NCI-H2171 (cell line): ENCODE measurements at regions not wholly inside any gene's neighbourhood (a gene's known extent, or its start where the extent isn't known, plus 50 kb on each side); places are given as distances from the start of the nearest gene placed in this dataset.
"Not testable (repeated sequence)": the region's sequence is repeated elsewhere in the genome, so short reads cannot be mapped to it uniquely, and the experiment has no call there.

Experiments used
- DNase-seq: peaks from one replicate; lab custom pipeline; 2025; lab: John Stamatoyannopoulos, UW

- DNase-seq = no peak
Observed at GRCh38 chr12:105481392-105482300, 151.2 kb downstream of the C12orf75 start.

- DNase-seq = no peak
Observed at GRCh38 chr12:105482951-105483350, 152.5 kb downstream of the C12orf75 start.

- DNase-seq = no peak
Observed at GRCh38 chr12:105483691-105484090, 153.2 kb downstream of the C12orf75 start.

- DNase-seq = no peak
Observed at GRCh38 chr12:105485321-105485910, 154.9 kb downstream of the C12orf75 start.

- no peak for DNase-seq
Observed at GRCh38 chr12:105485921-105486320, 155.4 kb downstream of the C12orf75 start.

GRCh38 chr12:105487963-105488362 lies 157.5 kb downstream of the C12orf75 start:
- no peak for DNase-seq

GRCh38 chr12:105492591-105493545 lies 162.4 kb downstream of the C12orf75 start:
- DNase-seq = no peak

- DNase-seq = no peak
Observed at GRCh38 chr12:105499205-105499604, 168.7 kb downstream of the C12orf75 start.

- not testable (repeated sequence) for DNase-seq
Observed at GRCh38 chr12:105500676-105501075, 170.2 kb downstream of the C12orf75 start.

GRCh38 chr12:105502426-105502930 lies 172.0 kb downstream of the C12orf75 start:
- no peak for DNase-seq

GRCh38 chr12:105503619-105504018 lies 173.1 kb downstream of the C12orf75 start:
- no peak for DNase-seq

GRCh38 chr12:105504286-105504685 lies 173.8 kb downstream of the C12orf75 start:
- no peak for DNase-seq

- DNase-seq = no peak
Observed at GRCh38 chr12:105506678-105507310, 176.3 kb downstream of the C12orf75 start.

- no peak for DNase-seq
Observed at GRCh38 chr12:105507311-105508038, 177.0 kb downstream of the C12orf75 start.

GRCh38 chr12:105508096-105508495 lies 177.6 kb downstream of the C12orf75 start:
- DNase-seq = no peak

- DNase-seq = no peak
Observed at GRCh38 chr12:105510526-105510925, 180.0 kb downstream of the C12orf75 start.

- not testable (repeated sequence) for DNase-seq
Observed at GRCh38 chr12:105512861-105513260, 182.4 kb downstream of the C12orf75 start.

GRCh38 chr12:105522166-105522825 lies 191.8 kb downstream of the C12orf75 start:
- DNase-seq = no peak

GRCh38 chr12:105523164-105524057 lies 192.9 kb downstream of the C12orf75 start:
- no peak for DNase-seq
